GM12878 (cell line): ENCODE measurements at regions not wholly inside any gene's neighbourhood (a gene's known extent, or its start where the extent isn't known, plus 50 kb on each side); places are given as distances from the start of the nearest gene placed in this dataset.

Experiments
- ATAC-seq: fragments of 200-7000 bp; cut with Tn5 transposase; 3 replicates; pipeline ENCODE4 v1.9.1; 2020; ENCODE audit warnings: mild to moderate bottlenecking, moderate library complexity
- BruUV-seq: library from RNA; stranded (reverse); fragments of 400-500 nt; replicated peaks from 2 replicates; lab custom pipeline; 2021; lab: Mats Ljungman, UMichigan
- CTCF ChIA-PET: fragments of 300-600 bp; sonication (Branson Sonifier 250); formaldehyde crosslinking; extraction: SDS; loops from one replicate; lab custom pipeline; 2021; ENCODE audit warnings: inconsistent platforms; lab: Yijun Ruan, JAX
- POLR2A ChIA-PET: fragments of 350-600 bp; formaldehyde crosslinking; extraction: SDS; loops from one replicate; lab custom pipeline; 2021; ENCODE audit warnings: inconsistent platforms; lab: Charles Lee
- RAD21 ChIA-PET: fragments of 300-600 bp; sonication (Branson Sonifier 250); formaldehyde crosslinking; loops from one replicate; lab custom pipeline; 2023; ENCODE audit warnings: antibody characterized with exemption; ENCODE audit not compliant: unreplicated experiment; lab: Charles Lee
- SMC1A ChIA-PET: fragments of 300-600 bp; sonication (Branson Sonifier 250); formaldehyde crosslinking; loops from one replicate; lab custom pipeline; 2023; ENCODE audit not compliant: unreplicated experiment, uncharacterized antibody; lab: Charles Lee
- DNase-seq: peaks from one replicate; pipeline ENCODE4 v3.0.0-alpha.2; 2011; ENCODE audit warnings: low read depth, low spot score
- FAIRE-seq: peaks from 3 replicates; lab custom pipeline; 2011; peaks lifted over from hg19 to GRCh38; lab: Jason Lieb, UNC
- H2AFZ ChIP-seq: 2 replicates; pipeline ENCODE4 v1.6.0; 2011; ENCODE audit warnings: low read depth, low read length, control low read depth; ENCODE audit not compliant: control insufficient read depth
- H3K27ac ChIP-seq: 2 replicates; pipeline ENCODE4 v1.5.1; 2011; ENCODE audit warnings: control low read depth; ENCODE audit not compliant: control insufficient read depth, insufficient read depth
- H3K27me3 ChIP-seq, 2 experiments: replicated peaks in 1 of 2; 2 replicates each; pipeline versions ENCODE4 v1.6.0 to v1.6.1; 2011; ENCODE audit warnings: low read length in 1 of 2; ENCODE audit not compliant: control insufficient read depth in 2 of 2, insufficient read depth in 2 of 2
- H3K36me3 ChIP-seq, 2 experiments: 2 replicates each; pipeline ENCODE4 v1.5.1; 2011; ENCODE audit warnings: low read length in 1 of 2; ENCODE audit not compliant: control insufficient read depth in 2 of 2, insufficient read depth in 2 of 2
- H3K4me1 ChIP-seq: 2 replicates; pipeline ENCODE4 v1.6.1; 2011; ENCODE audit warnings: mild to moderate bottlenecking, low read length, moderate library complexity, mixed read lengths; ENCODE audit not compliant: control insufficient read depth, insufficient read depth
- H3K4me2 ChIP-seq: 2 replicates; pipeline ENCODE4 v1.6.0; 2011; ENCODE audit warnings: control low read depth; ENCODE audit not compliant: control insufficient read depth, insufficient read depth
- H3K4me3 ChIP-seq: fragments of 200-600 bp; sonication (generic); 2 replicates; pipeline ENCODE4 v1.5.1; 2016
- H3K79me2 ChIP-seq: 2 replicates; pipeline ENCODE4 v1.6.0; 2011; ENCODE audit warnings: low read length; ENCODE audit not compliant: control insufficient read depth, insufficient read depth
- H3K9ac ChIP-seq: 2 replicates; pipeline ENCODE4 v1.8.0; 2011; ENCODE audit warnings: low read length, control low read depth, mixed read lengths; ENCODE audit not compliant: control insufficient read depth, insufficient read depth
- H3K9me3 ChIP-seq: replicated peaks from 3 replicates; pipeline ENCODE4 v1.5.1; 2011; ENCODE audit warnings: mild to moderate bottlenecking, low read length; ENCODE audit not compliant: control insufficient read depth, insufficient read depth
- H4K20me1 ChIP-seq: 2 replicates; pipeline ENCODE4 v1.6.0; 2011; ENCODE audit not compliant: control insufficient read depth, insufficient read depth
- IRF4 ChIP-seq: IDR thresholded peaks from 2 replicates; pipeline ENCODE4 v1.6.1; 2011; ENCODE audit warnings: low read depth, low read length
- MEF2B ChIP-seq: fragments of 450-650 bp; IDR thresholded peaks from 2 replicates; pipeline ENCODE4 v1.6.1; 2018; ENCODE audit warnings: mild to moderate bottlenecking, moderate library complexity; ENCODE audit not compliant: partially characterized antibody, poor library complexity, severe bottlenecking
- MXI1 ChIP-seq: fragments of 150-350 bp; IDR thresholded peaks from 2 replicates; pipeline ENCODE4 v1.6.1; 2011; ENCODE audit warnings: low read depth, mild to moderate bottlenecking, inconsistent platforms, low read length, improper control_type of control experiment
- MYB ChIP-seq: fragments of 150-350 bp; IDR thresholded peaks from 2 replicates; pipeline ENCODE4 v1.6.1; 2014; ENCODE audit warnings: mild to moderate bottlenecking, low read depth, low read length, borderline replicate concordance
- RUNX3 ChIP-seq: IDR thresholded peaks from 2 replicates; pipeline ENCODE4 v1.6.1; 2012; ENCODE audit warnings: low read length, inconsistent platforms
- SPI1 ChIP-seq: IDR thresholded peaks from 2 replicates; pipeline ENCODE4 v1.6.1; 2011; ENCODE audit warnings: low read depth, mild to moderate bottlenecking, low read length, moderate library complexity, borderline replicate concordance; ENCODE audit not compliant: insufficient read depth
- YBX1 ChIP-seq: fragments of 450-650 bp; IDR thresholded peaks from 2 replicates; pipeline ENCODE4 v1.6.1; 2016; ENCODE audit warnings: antibody characterized with exemption
- whole genome bisulfite sequencing: methylation state at CpG from one replicate; pipeline ENCODE4 v1.1.6; 2016; ENCODE audit warnings: low lambda C conversion rate; ENCODE audit not compliant: insufficient replicate concordance, insufficient coverage; ENCODE audit errors: missing lambda C conversion rate; 5-methylcytosine and 5-hydroxymethylcytosine counted together
- in situ Hi-C: fragments of 300-500 bp; cut with MboI; formaldehyde crosslinking; loops from 9 replicates; pipeline ENCODE4 v1.14.3; 2018; ENCODE audit warnings: mixed read lengths
- intact Hi-C: fragments of 100-400 bp; cut with micrococcal nuclease; formaldehyde crosslinking; loops from one replicate; pipeline ENCODE4 v1.14.2; 2022; ENCODE audit not compliant: unreplicated experiment

DNA sequence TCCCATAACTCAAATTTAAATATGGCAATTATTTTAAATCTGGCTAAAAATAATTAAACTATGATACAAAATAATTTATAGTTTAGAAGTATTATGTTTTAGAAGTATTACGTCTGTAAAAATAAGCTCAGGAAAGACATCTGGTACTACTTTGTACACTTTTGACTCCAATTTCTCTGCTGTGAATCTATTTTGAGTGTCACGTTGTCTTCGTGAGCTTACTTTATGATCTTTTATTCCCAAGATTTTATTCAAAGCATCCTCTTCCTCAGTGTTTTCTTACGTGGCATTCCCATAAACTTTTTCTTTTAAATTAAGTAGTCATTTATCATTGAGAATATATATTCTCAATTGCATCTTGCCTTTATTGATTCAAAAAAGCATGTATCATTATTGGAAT is 223.3 kb upstream of the KCNJ16 start:
- no peaks in the 10 kb centered on the region for H3K36me3 ChIP-seq
- 24% methylated on average over 4 of the region's 4 CpGs for WGBS
- in situ Hi-C loops, result no loop called here
- intact Hi-C loops, result no loop called here
- ATAC-seq (no peak), FAIRE-seq (no peak), DNase-seq (no peak)
- no peak overlapping the region for H3K4me3 ChIP-seq
- no peaks in the 10 kb centered on the region for H3K79me2 ChIP-seq
- CTCF ChIA-PET, result no interaction called here
- H3K27me3 ChIP-seq, result no peaks in the 10 kb centered on the region
- H3K9ac ChIP-seq, result no peak overlapping the region
- BruUV-seq, result no TSS peak
- SMC1A ChIA-PET, result interaction anchor here (0.6 kb wide), 1 partner anchor 896 kb away, joined by 3 read pairs; no protein-coding TSS in a partner anchor
- no peaks in the 10 kb centered on the region for H3K9me3 ChIP-seq
- no peaks in the 10 kb centered on the region for H3K4me1 ChIP-seq
- RAD21 ChIA-PET, result no interaction called here
- no peak overlapping the region for H3K27ac ChIP-seq
- POLR2A ChIA-PET, result no interaction called here
- no peak overlapping the region for H3K4me2 ChIP-seq
- TF ChIP-seq RUNX3 (no peak), MXI1 (no peak), YBX1 (no peak), MYB (no peak), MEF2B (no peak), SPI1 (no peak)
- TF ChIP-seq, all 136 proteins: peak for 0
- Histone ChIP-seq H2AFZ (no peak overlapping the region), H4K20me1 (no peaks in the 10 kb centered on the region)

DNA sequence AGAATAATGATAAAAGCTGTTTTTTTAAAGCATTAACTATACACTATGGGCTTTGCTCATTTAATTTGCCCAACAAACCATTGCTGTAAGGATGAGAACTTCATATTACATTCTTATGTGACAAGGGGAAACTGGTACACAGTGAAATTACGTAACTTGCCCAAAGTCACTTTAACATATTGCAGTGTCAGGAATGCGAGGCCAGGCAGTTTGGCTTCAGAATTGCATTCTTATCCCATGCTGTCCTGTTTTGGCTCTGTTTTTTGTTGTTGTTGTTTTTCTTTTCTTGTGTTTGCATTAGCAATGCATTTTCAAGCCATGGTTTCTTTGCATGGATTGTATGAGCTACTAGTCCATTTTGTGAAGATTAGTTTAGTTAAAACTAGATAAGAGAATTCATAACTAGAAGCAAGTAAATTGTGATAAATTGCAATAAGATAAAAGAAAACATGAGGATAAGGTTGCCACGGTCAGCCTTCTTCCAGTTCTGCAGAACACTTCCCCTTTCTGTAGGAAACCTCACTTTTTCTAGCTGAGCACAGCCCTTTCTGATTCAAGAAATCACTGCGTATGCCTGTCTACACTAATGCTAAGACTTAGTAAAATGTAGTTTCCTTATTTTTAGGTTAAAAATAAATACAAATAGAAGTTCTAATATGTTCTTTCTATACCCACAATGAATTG is 221.3 kb upstream of the KCNJ16 start:
- Histone ChIP-seq H3K27me3 (no peaks in the 10 kb centered on the region), H3K27ac (no peak overlapping the region), H3K36me3 (no peaks in the 10 kb centered on the region), H4K20me1 (no peaks in the 10 kb centered on the region), H3K4me2 (no peak overlapping the region), H3K9me3 (no peaks in the 10 kb centered on the region), H3K79me2 (no peaks in the 10 kb centered on the region), H3K4me3 (no peak overlapping the region), H2AFZ (no peak overlapping the region), H3K9ac (no peak overlapping the region), H3K4me1 (no peaks in the 10 kb centered on the region)
- FAIRE-seq (no peak), ATAC-seq (no peak), DNase-seq (no peak)
- no TSS peak for BruUV-seq
- TF ChIP-seq SPI1 (0 out of 2 replicates have a peak, but pooled peaks have one; percentile 19), IRF4 (no peak)
- WGBS, result 2% methylated on average over 4 of the region's 4 CpGs
- in situ Hi-C loops, result no loop called here
- intact Hi-C loops, result no loop called here
- RAD21 ChIA-PET, result no interaction called here
- SMC1A ChIA-PET, result no interaction called here
- POLR2A ChIA-PET, result no interaction called here
- CTCF ChIA-PET, result no interaction called here
